ENCODE measurements at regions not wholly inside any gene's neighbourhood (a gene's known extent, or its start where the extent isn't known, plus 50 kb on each side); places are given as distances from the start of the nearest gene placed in this dataset.

DNA sequence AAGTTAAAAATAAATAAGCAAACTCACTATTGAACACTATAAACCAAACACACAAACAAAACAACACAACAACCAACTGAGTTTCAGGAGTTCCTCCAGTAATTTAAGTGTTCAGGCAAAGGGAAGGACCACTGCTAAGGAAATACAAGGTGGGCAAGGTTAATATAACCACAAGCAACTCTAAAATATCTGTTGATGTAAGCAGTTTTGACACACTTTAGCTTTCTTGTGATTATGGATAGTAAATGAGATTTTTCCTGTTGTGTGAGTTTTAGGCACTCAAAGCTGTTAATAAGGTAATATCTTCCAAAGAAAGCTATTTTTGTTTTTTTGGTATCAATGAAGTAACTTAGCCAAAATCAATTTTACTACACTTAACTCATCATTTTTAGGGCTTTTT lies 839.1 kb upstream of the FOXG1 start:
- H3K23ac ChIP-seq (ENCODE audit: low read depth, low read length): no peak overlapping the region
- H3K4me1 ChIP-seq (ENCODE audit: control insufficient read depth, insufficient read depth, low read length): no peaks in the 10 kb centered on the region
- intact Hi-C loops (cut with micrococcal nuclease): no loop called here
- no peak overlapping the region for H2BK20ac ChIP-seq (ENCODE audit: low read depth, low read length)
- no peak overlapping the region for H3K9ac ChIP-seq (ENCODE audit: low read depth, low read length)
- ATAC-seq (ENCODE audit: low read depth) (no peak), DNase-seq (no peak)
- no peak overlapping the region for H3K27ac ChIP-seq (ENCODE audit: insufficient read depth, low read length)
- no peak overlapping the region for H3K4ac ChIP-seq (ENCODE audit: low read depth, low read length)
- H4K20me1 ChIP-seq (ENCODE audit: insufficient read depth, low read length): no peaks in the 10 kb centered on the region
- no peak overlapping the region for H3K18ac ChIP-seq (ENCODE audit: low read depth, low read length)
- H3K56ac ChIP-seq (ENCODE audit: extremely low read depth, insufficient read depth, low read length): no peak overlapping the region
- CTCF ChIA-PET: no interaction called here
- POLR2A ChIA-PET (ENCODE audit: unreplicated experiment): no interaction called here
- no peak overlapping the region for H2AK5ac ChIP-seq (ENCODE audit: low read depth, low read length)
- no peak overlapping the region for H4K91ac ChIP-seq (ENCODE audit: insufficient read depth, low read depth, low read length)
- H3K79me1 ChIP-seq (ENCODE audit: low read depth in 1 of 2, low read length in 2 of 2): no peaks in the 10 kb centered on the region
- no peak overlapping the region for H4K8ac ChIP-seq (ENCODE audit: low read depth in 2 of 2, low read length in 2 of 2)
- TF ChIP-seq MXI1 (IDR thresholded peaks at IDR 0.05; ENCODE audit: borderline replicate concordance, low read depth, low read length) (no peak), MAFK (IDR thresholded peaks at IDR 0.05; ENCODE audit: low read depth, low read length) (peak; percentile 79), CHD1 (IDR thresholded peaks at IDR 0.05; ENCODE audit: low read depth, low read length) (no peak), SMC3 (IDR thresholded peaks at IDR 0.05; ENCODE audit: low read depth, low read length) (no peak), NFE2L2 (IDR thresholded peaks at IDR 0.05; ENCODE audit: low read depth, low read length) (no peak)
- H2AFZ ChIP-seq (replicated peaks; ENCODE audit: low read length, poor library complexity): no peak overlapping the region
- H2BK15ac ChIP-seq (ENCODE audit: low read depth, low read length): no peak overlapping the region
- H3K27me3 ChIP-seq (ENCODE audit: control insufficient read depth, insufficient read depth, low read length): no peaks in the 10 kb centered on the region
- no peaks in the 10 kb centered on the region for H3K9me1 ChIP-seq (ENCODE audit: insufficient read depth, low read length)
- H4K5ac ChIP-seq (ENCODE audit: low read depth, low read length): no peak overlapping the region
- no peak overlapping the region for H3K14ac ChIP-seq (replicated peaks; ENCODE audit: low read depth, low read length)
- no peak overlapping the region for H3K4me2 ChIP-seq (ENCODE audit: low read depth, low read length)
- H3K4me3 ChIP-seq (ENCODE audit: insufficient read depth, low read depth, low read length): no peak overlapping the region
- no peak overlapping the region for H2BK120ac ChIP-seq (ENCODE audit: low read depth, low read length)
- BruUV-seq (replicated peaks): no TSS peak
- no peak overlapping the region for H2AK9ac ChIP-seq (replicated peaks; ENCODE audit: low read depth, low read length, poor library complexity)
- no peaks in the 10 kb centered on the region for H3K36me3 ChIP-seq (ENCODE audit: control insufficient read depth, insufficient read depth, low read length)
- H3K9me3 ChIP-seq (ENCODE audit: control insufficient read depth, insufficient read depth, low read length): peaks cover 2% of the 10 kb centered on the region
- in situ Hi-C loops (cut with MboI; ENCODE audit: low sequenced_read_pairs): no loop called here
- dilution Hi-C loops (cut with HindIII; ENCODE audit: low sequenced_read_pairs, unreplicated experiment): no loop called here
- H2BK5ac ChIP-seq (ENCODE audit: low read depth, low read length, poor library complexity, severe bottlenecking): no peak overlapping the region

Measured in IMR-90 (cell line).